ENCODE measurements at regions not wholly inside any gene's neighbourhood (a gene's known extent, or its start where the extent isn't known, plus 50 kb on each side); places are given as distances from the start of the nearest gene placed in this dataset.

GRCh38 chr1:221850470-221851187, 108.7 kb upstream of the DUSP10 start:
- Histone ChIP-seq H3K27me3 (ENCODE audit: insufficient read depth, low read length) (no peaks in the 10 kb centered on the region), H3K79me2 (ENCODE audit: insufficient read depth, low read length) (no peaks in the 10 kb centered on the region), H3K27ac (ENCODE audit: low read depth, low read length) (no peak overlapping the region), H3K9me2 (ENCODE audit: insufficient read depth) (no peaks in the 10 kb centered on the region), H3K4me1 (ENCODE audit: control insufficient read depth in 1 of 2, insufficient read depth in 2 of 2, low read length in 2 of 2) (peaks cover 0 to 7% of the 10 kb centered on the region in 2 experiments; a peak in 1 of 4 replicates), H3K36me3 (ENCODE audit: control insufficient read depth in 1 of 2, insufficient read depth in 2 of 2, low read length in 2 of 2) (no peaks in the 10 kb centered on the region), H3K9me3 (ENCODE audit: control insufficient read depth in 1 of 2, insufficient read depth in 1 of 2, low read depth in 1 of 2, low read length in 2 of 2) (no peaks in the 10 kb centered on the region), H3K4me2 (ENCODE audit: low read length) (no peak overlapping the region), H3K9ac (ENCODE audit: low read length) (no peak overlapping the region), H2AFZ (ENCODE audit: low read depth, low read length, poor library complexity, severe bottlenecking) (no peak overlapping the region), H3K4me3 (replicated peaks in 1 of 2; ENCODE audit: low read depth in 1 of 2, low read length in 2 of 2) (no peak overlapping the region), H4K20me1 (ENCODE audit: insufficient read depth) (no peaks in the 10 kb centered on the region)
- ChIA-PET CTCF (no interaction called here), POLR2A (no interaction called here), RAD21 (ENCODE audit: low non-redundant PET in 1 of 2, low total read pairs in 2 of 2, uncharacterized antibody in 2 of 2, unreplicated experiment in 2 of 2) (no interaction called here)
- intact Hi-C loops (cut with micrococcal nuclease), result no loop called here
- no peak for ATAC-seq
- DNase-seq (ENCODE audit: low read depth, low spot score), result no peak
- no TSS peak for BruUV-seq (replicated peaks)
- TF ChIP-seq POLR2A (IDR thresholded peaks at IDR 0.05; ENCODE audit: borderline replicate concordance, extremely low read depth, insufficient read depth, insufficient read length) (no peak), REST (IDR thresholded peaks at IDR 0.05; ENCODE audit: low read depth) (no peak), RAD21 (IDR thresholded peaks at IDR 0.05; ENCODE audit: low read depth) (no peak), CBX3 (IDR thresholded peaks at IDR 0.05; ENCODE audit: low read depth) (no peak), MAX (IDR thresholded peaks at IDR 0.05) (no peak), CTCF (IDR thresholded peaks at IDR 0.05 in 2 of 3, conservative IDR thresholded peaks at IDR 0.05 in 1 of 3; ENCODE audit: borderline replicate concordance in 1 of 3, insufficient read depth in 1 of 3, low read depth in 2 of 3, low read length in 2 of 3) (no peak), SRF (IDR thresholded peaks at IDR 0.05; ENCODE audit: low read depth) (no peak), YY1 (IDR thresholded peaks at IDR 0.05; ENCODE audit: extremely low read depth, insufficient replicate concordance, low read depth, low read length) (no peak), ZFX (IDR thresholded peaks at IDR 0.05) (no peak), JUND (IDR thresholded peaks at IDR 0.05) (no peak), ZBTB33 (IDR thresholded peaks at IDR 0.05; ENCODE audit: extremely low read depth, insufficient replicate concordance, low read length) (no peak), EZH2 (IDR thresholded peaks at IDR 0.05) (no peak), SP1 (IDR thresholded peaks at IDR 0.05; ENCODE audit: low read depth) (no peak), EGR1 (IDR thresholded peaks at IDR 0.05; ENCODE audit: low read depth) (no peak), SIN3A (IDR thresholded peaks at IDR 0.05; ENCODE audit: low read depth) (no peak), CEBPB (IDR thresholded peaks at IDR 0.05; ENCODE audit: low read depth) (no peak)

Measured in HCT116 (cell line).